ENCODE measurements at regions not wholly inside any gene's neighbourhood (a gene's known extent, or its start where the extent isn't known, plus 50 kb on each side); places are given as distances from the start of the nearest gene placed in this dataset.

DNA sequence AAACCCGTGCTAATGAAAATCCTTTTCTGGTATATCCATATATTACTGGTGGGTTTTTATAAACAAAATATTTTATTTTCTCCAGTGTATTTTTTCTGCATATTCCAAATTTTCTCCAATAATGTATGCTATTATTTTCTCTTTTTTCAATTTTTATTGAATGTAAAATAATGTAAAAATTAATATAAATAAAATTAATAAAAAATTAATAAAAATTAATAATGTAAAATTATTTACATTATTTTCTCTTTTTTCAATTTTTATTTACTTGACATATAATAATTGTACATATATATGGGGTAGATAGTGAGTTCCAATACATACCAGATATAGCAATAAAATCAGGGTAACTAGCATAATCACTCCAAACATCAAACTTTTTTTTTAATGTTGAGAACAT is 56.4 kb downstream of the OXSM start:
- H3K4me1 ChIP-seq (ENCODE audit: insufficient read depth, low read length), result no peaks in the 10 kb centered on the region
- no peak for FAIRE-seq
- H3K27ac ChIP-seq (ENCODE audit: extremely low read length, insufficient read depth, low read length), result no peak overlapping the region
- no peaks in the 10 kb centered on the region for H4K20me1 ChIP-seq (ENCODE audit: insufficient read depth, low read length)
- POLR2A ChIA-PET, result no interaction called here
- in situ Hi-C loops (cut with HindIII; ENCODE audit: extremely low pct_ligation_motif_present, low pct_unique_long_range_greater_than_20kb) (no loop called here), intact Hi-C loops (cut with micrococcal nuclease; ENCODE audit: unreplicated experiment) (loop anchor here (2.0 kb wide), 1 partner anchor 53 kb away; no protein-coding TSS in a partner anchor)
- TF ChIP-seq, protein P1, sequence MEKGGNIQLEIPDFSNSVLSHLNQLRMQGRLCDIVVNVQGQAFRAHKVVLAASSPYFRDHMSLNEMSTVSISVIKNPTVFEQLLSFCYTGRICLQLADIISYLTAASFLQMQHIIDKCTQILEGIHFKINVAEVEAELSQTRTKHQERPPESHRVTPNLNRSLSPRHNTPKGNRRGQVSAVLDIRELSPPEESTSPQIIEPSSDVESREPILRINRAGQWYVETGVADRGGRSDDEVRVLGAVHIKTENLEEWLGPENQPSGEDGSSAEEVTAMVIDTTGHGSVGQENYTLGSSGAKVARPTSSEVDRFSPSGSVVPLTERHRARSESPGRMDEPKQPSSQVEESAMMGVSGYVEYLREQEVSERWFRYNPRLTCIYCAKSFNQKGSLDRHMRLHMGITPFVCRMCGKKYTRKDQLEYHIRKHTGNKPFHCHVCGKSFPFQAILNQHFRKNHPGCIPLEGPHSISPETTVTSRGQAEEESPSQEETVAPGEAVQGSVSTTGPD (CRISPR knock-in tag; IDR thresholded peaks at IDR 0.05), result no peak
- TF ChIP-seq U2AF2 (IDR thresholded peaks at IDR 0.05; ENCODE audit: low read depth, low read length) (no peak), ZNF605 (CRISPR knock-in tag; IDR thresholded peaks at IDR 0.05) (no peak), CHCHD3 (CRISPR knock-in tag; IDR thresholded peaks at IDR 0.05) (no peak), ZNF446 (CRISPR knock-in tag; IDR thresholded peaks at IDR 0.05) (no peak), ZNF670 (CRISPR knock-in tag; IDR thresholded peaks at IDR 0.05; ENCODE audit: borderline replicate concordance) (no peak), HMG20B (CRISPR knock-in tag; conservative IDR thresholded peaks at IDR 0.05) (no peak), ZNF619 (CRISPR knock-in tag; IDR thresholded peaks at IDR 0.05) (no peak), HNF4A (CRISPR knock-in tag; IDR thresholded peaks at IDR 0.05) (no peak), SNAPC2 (CRISPR knock-in tag; IDR thresholded peaks at IDR 0.05) (no peak), REL (CRISPR knock-in tag; conservative IDR thresholded peaks at IDR 0.05) (no peak)
- TF ChIP-seq, protein P2, sequence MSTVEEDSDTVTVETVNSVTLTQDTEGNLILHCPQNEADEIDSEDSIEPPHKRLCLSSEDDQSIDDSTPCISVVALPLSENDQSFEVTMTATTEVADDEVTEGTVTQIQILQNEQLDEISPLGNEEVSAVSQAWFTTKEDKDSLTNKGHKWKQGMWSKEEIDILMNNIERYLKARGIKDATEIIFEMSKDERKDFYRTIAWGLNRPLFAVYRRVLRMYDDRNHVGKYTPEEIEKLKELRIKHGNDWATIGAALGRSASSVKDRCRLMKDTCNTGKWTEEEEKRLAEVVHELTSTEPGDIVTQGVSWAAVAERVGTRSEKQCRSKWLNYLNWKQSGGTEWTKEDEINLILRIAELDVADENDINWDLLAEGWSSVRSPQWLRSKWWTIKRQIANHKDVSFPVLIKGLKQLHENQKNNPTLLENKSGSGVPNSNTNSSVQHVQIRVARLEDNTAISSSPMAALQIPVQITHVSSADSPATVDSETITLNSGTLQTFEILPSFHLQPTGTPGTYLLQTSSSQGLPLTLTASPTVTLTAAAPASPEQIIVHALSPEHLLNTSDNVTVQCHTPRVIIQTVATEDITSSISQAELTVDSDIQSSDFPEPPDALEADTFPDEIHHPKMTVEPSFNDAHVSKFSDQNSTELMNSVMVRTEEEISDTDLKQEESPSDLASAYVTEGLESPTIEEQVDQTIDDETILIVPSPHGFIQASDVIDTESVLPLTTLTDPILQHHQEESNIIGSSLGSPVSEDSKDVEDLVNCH (CRISPR knock-in tag; IDR thresholded peaks at IDR 0.05), result no peak
- TF ChIP-seq, protein P3, sequence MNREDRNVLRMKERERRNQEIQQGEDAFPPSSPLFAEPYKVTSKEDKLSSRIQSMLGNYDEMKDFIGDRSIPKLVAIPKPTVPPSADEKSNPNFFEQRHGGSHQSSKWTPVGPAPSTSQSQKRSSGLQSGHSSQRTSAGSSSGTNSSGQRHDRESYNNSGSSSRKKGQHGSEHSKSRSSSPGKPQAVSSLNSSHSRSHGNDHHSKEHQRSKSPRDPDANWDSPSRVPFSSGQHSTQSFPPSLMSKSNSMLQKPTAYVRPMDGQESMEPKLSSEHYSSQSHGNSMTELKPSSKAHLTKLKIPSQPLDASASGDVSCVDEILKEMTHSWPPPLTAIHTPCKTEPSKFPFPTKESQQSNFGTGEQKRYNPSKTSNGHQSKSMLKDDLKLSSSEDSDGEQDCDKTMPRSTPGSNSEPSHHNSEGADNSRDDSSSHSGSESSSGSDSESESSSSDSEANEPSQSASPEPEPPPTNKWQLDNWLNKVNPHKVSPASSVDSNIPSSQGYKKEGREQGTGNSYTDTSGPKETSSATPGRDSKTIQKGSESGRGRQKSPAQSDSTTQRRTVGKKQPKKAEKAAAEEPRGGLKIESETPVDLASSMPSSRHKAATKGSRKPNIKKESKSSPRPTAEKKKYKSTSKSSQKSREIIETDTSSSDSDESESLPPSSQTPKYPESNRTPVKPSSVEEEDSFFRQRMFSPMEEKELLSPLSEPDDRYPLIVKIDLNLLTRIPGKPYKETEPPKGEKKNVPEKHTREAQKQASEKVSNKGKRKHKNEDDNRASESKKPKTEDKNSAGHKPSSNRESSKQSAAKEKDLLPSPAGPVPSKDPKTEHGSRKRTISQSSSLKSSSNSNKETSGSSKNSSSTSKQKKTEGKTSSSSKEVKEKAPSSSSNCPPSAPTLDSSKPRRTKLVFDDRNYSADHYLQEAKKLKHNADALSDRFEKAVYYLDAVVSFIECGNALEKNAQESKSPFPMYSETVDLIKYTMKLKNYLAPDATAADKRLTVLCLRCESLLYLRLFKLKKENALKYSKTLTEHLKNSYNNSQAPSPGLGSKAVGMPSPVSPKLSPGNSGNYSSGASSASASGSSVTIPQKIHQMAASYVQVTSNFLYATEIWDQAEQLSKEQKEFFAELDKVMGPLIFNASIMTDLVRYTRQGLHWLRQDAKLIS (CRISPR knock-in tag; IDR thresholded peaks at IDR 0.05), result no peak
- TF ChIP-seq, protein P4, sequence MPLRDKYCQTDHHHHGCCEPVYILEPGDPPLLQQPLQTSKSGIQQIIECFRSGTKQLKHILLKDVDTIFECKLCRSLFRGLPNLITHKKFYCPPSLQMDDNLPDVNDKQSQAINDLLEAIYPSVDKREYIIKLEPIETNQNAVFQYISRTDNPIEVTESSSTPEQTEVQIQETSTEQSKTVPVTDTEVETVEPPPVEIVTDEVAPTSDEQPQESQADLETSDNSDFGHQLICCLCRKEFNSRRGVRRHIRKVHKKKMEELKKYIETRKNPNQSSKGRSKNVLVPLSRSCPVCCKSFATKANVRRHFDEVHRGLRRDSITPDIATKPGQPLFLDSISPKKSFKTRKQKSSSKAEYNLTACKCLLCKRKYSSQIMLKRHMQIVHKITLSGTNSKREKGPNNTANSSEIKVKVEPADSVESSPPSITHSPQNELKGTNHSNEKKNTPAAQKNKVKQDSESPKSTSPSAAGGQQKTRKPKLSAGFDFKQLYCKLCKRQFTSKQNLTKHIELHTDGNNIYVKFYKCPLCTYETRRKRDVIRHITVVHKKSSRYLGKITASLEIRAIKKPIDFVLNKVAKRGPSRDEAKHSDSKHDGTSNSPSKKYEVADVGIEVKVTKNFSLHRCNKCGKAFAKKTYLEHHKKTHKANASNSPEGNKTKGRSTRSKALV (CRISPR knock-in tag; IDR thresholded peaks at IDR 0.05), result no peak
- TF ChIP-seq, protein P5, sequence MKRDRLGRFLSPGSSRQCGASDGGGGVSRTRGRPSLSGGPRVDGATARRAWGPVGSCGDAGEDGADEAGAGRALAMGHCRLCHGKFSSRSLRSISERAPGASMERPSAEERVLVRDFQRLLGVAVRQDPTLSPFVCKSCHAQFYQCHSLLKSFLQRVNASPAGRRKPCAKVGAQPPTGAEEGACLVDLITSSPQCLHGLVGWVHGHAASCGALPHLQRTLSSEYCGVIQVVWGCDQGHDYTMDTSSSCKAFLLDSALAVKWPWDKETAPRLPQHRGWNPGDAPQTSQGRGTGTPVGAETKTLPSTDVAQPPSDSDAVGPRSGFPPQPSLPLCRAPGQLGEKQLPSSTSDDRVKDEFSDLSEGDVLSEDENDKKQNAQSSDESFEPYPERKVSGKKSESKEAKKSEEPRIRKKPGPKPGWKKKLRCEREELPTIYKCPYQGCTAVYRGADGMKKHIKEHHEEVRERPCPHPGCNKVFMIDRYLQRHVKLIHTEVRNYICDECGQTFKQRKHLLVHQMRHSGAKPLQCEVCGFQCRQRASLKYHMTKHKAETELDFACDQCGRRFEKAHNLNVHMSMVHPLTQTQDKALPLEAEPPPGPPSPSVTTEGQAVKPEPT (CRISPR knock-in tag; IDR thresholded peaks at IDR 0.05; ENCODE audit: low read depth), result no peak
- no peaks in the 10 kb centered on the region for H3K27me3 ChIP-seq (ENCODE audit: control insufficient read depth in 1 of 2, insufficient read depth in 2 of 2, low read length in 2 of 2)
- no TSS peak for BruUV-seq (replicated peaks)
- CTCF ChIA-PET (ENCODE audit: low intra/inter-chr PET ratio, low total read pairs), result no interaction called here
- no peaks in the 10 kb centered on the region for H3K36me3 ChIP-seq (replicated peaks in 1 of 2; ENCODE audit: control insufficient read depth in 1 of 2, insufficient read depth in 2 of 2, low read length in 2 of 2)
- H3K9me3 ChIP-seq (ENCODE audit: low read length), result no peaks in the 10 kb centered on the region
- H3K4me2 ChIP-seq (ENCODE audit: low read depth, low read length), result no peak overlapping the region
- no peak overlapping the region for H3K4me3 ChIP-seq (replicated peaks in 1 of 3; ENCODE audit: insufficient read depth in 1 of 3, low read depth in 2 of 3, low read length in 3 of 3)
- H2AFZ ChIP-seq (ENCODE audit: low read length), result no peak overlapping the region
- no peak for DNase-seq (ENCODE audit: low spot score)
- ATAC-seq, result no peak
- no peaks in the 10 kb centered on the region for H3K79me2 ChIP-seq (ENCODE audit: insufficient read depth, low read length)
- H3K9ac ChIP-seq (ENCODE audit: insufficient read depth, low read depth, low read length), result no peak overlapping the region
- 41% methylated on average over 1 of the region's 1 CpG for WGBS (ENCODE audit: low lambda C conversion rate)

All from HepG2 (cell line).